ENCODE measurements at regions not wholly inside any gene's neighbourhood (a gene's known extent, or its start where the extent isn't known, plus 50 kb on each side); places are given as distances from the start of the nearest gene placed in this dataset.

- dilution Hi-C loops (cut with HindIII; ENCODE audit: low sequenced_read_pairs, unreplicated experiment): no loop called here
- DNase-seq (no peak), ATAC-seq (ENCODE audit: low read depth) (no peak)
- Histone ChIP-seq H3K14ac (replicated peaks; ENCODE audit: low read depth, low read length) (no peak overlapping the region), H2BK15ac (ENCODE audit: low read depth, low read length) (no peak overlapping the region), H3K56ac (ENCODE audit: extremely low read depth, insufficient read depth, low read length) (no peak overlapping the region), H2AK9ac (replicated peaks; ENCODE audit: low read depth, low read length, poor library complexity) (no peak overlapping the region), H3K27ac (ENCODE audit: insufficient read depth, low read length) (no peak overlapping the region), H2AK5ac (ENCODE audit: low read depth, low read length) (no peak overlapping the region), H4K20me1 (ENCODE audit: insufficient read depth, low read length) (no peaks in the 10 kb centered on the region), H3K9ac (ENCODE audit: low read depth, low read length) (no peak overlapping the region), H3K4me2 (ENCODE audit: low read depth, low read length) (no peak overlapping the region), H3K4me3 (ENCODE audit: insufficient read depth, low read depth, low read length) (no peak overlapping the region), H3K9me3 (ENCODE audit: control insufficient read depth, insufficient read depth, low read length) (peaks cover 10% of the 10 kb centered on the region; the same call in 1 of the 2 replicates), H3K79me1 (ENCODE audit: low read depth in 1 of 2, low read length in 2 of 2) (no peaks in the 10 kb centered on the region), H4K5ac (ENCODE audit: low read depth, low read length) (no peak overlapping the region), H2BK120ac (ENCODE audit: low read depth, low read length) (no peak overlapping the region), H2BK20ac (ENCODE audit: low read depth, low read length) (no peak overlapping the region), H3K18ac (ENCODE audit: low read depth, low read length) (no peak overlapping the region), H3K23ac (ENCODE audit: low read depth, low read length) (no peak overlapping the region), H2AFZ (replicated peaks; ENCODE audit: low read length, poor library complexity) (no peak overlapping the region), H3K9me1 (ENCODE audit: insufficient read depth, low read length) (no peaks in the 10 kb centered on the region), H2BK5ac (ENCODE audit: low read depth, low read length, poor library complexity, severe bottlenecking) (no peak overlapping the region), H4K8ac (ENCODE audit: low read depth in 2 of 2, low read length in 2 of 2) (no peak overlapping the region), H3K36me3 (ENCODE audit: control insufficient read depth, insufficient read depth, low read length) (no peaks in the 10 kb centered on the region), H3K27me3 (ENCODE audit: control insufficient read depth, insufficient read depth, low read length) (no peaks in the 10 kb centered on the region), H4K91ac (ENCODE audit: insufficient read depth, low read depth, low read length) (no peak overlapping the region), H3K4ac (ENCODE audit: low read depth, low read length) (no peak overlapping the region), H3K4me1 (ENCODE audit: control insufficient read depth, insufficient read depth, low read length) (no peaks in the 10 kb centered on the region)
- POLR2A ChIA-PET (ENCODE audit: unreplicated experiment): no interaction called here
- no TSS peak for BruUV-seq (replicated peaks)
- TF ChIP-seq RCOR1 (IDR thresholded peaks at IDR 0.05; ENCODE audit: insufficient replicate concordance, low read length): no peak
- TF ChIP-seq USF2 (IDR thresholded peaks at IDR 0.05; ENCODE audit: low read depth, low read length): no peak
- CTCF ChIA-PET: no interaction called here
- WGBS, 2 experiments (ENCODE audit: extremely low coverage in 2 of 2, insufficient read length in 1 of 2): no CpG with 5 or more reads among the region's 1 CpG
- intact Hi-C loops (cut with micrococcal nuclease): no loop called here
- in situ Hi-C loops (cut with MboI; ENCODE audit: low sequenced_read_pairs): no loop called here
Observed at GRCh38 chr13:19268331-19268730, 86.7 kb upstream of the TUBA3C start.

Data from IMR-90 (cell line).